OCI-LY1 (cell line): ENCODE measurements at regions not wholly inside any gene's neighbourhood (a gene's known extent, or its start where the extent isn't known, plus 50 kb on each side); places are given as distances from the start of the nearest gene placed in this dataset.

Experiments
- CTCF ChIP-seq: fragments of 200-600 bp; sonication (generic), shearing (Covaris generic); IDR thresholded peaks from 2 replicates; pipeline ENCODE4 v1.5.1; 2017; ENCODE audit warnings: mild to moderate bottlenecking, antibody characterized with exemption, low read length, moderate library complexity, mixed read lengths
- EZH2 ChIP-seq: fragments of 200-600 bp; sonication (generic), shearing (Covaris generic); IDR thresholded peaks from 2 replicates; pipeline ENCODE4 v1.8.0; 2017; ENCODE audit warnings: borderline replicate concordance, mixed run types, mild to moderate bottlenecking, antibody characterized with exemption, low read length, moderate library complexity, mixed read lengths

GRCh38 chr7:34333184-34333583 lies 324.8 kb upstream of the NPSR1 start:
- TF ChIP-seq CTCF (no peak), EZH2 (no peak)
